Mucosa of rectum (tissue), 2 donors: ENCODE measurements at regions not wholly inside any gene's neighbourhood (a gene's known extent, or its start where the extent isn't known, plus 50 kb on each side); places are given as distances from the start of the nearest gene placed in this dataset.

Experiments
- H3K27ac ChIP-seq, 2 donors: one replicate each; pipeline ENCODE4 v1.7.0; 2013; ENCODE audit warnings: inconsistent platforms in 2 of 2, low read depth in 2 of 2, low read length in 2 of 2
- H3K27me3 ChIP-seq, 2 donors: one replicate each; pipeline ENCODE4 v1.7.0; 2013; ENCODE audit warnings: low read length in 2 of 2; ENCODE audit not compliant: control insufficient read depth in 2 of 2, insufficient read depth in 2 of 2
- H3K36me3 ChIP-seq, 2 donors: one replicate each; pipeline ENCODE4 v1.7.0; 2013; ENCODE audit warnings: low read length in 2 of 2; ENCODE audit not compliant: control insufficient read depth in 2 of 2, insufficient read depth in 2 of 2
- H3K4me1 ChIP-seq, 2 donors: one replicate each; pipeline ENCODE4 v1.7.0; 2013; ENCODE audit warnings: low read length in 2 of 2, mild to moderate bottlenecking in 1 of 2; ENCODE audit not compliant: control insufficient read depth in 2 of 2, insufficient read depth in 2 of 2
- H3K4me3 ChIP-seq, 2 donors: one replicate each; pipeline ENCODE4 v1.7.0; 2013; ENCODE audit warnings: low read length in 2 of 2
- H3K9ac ChIP-seq, 2 donors: one replicate each; pipeline ENCODE4 v1.7.0; 2013; ENCODE audit warnings: low read length in 2 of 2, low read depth in 1 of 2, mild to moderate bottlenecking in 1 of 2
- H3K9me3 ChIP-seq, 2 donors: one replicate each; pipeline ENCODE4 v1.7.0; 2013; ENCODE audit warnings: low read length in 2 of 2; ENCODE audit not compliant: control insufficient read depth in 2 of 2
- donor health status: healthy.
- donor health status: Normal muscosa, but diverticular disease.

- no peak overlapping the region for H3K9ac ChIP-seq
- no peaks in the 10 kb centered on the region for H3K27me3 ChIP-seq
- H3K9me3 ChIP-seq, result no peaks in the 10 kb centered on the region
- no peaks in the 10 kb centered on the region for H3K36me3 ChIP-seq
- peaks cover 0 to 2% of the 10 kb centered on the region in 2 donors for H3K4me1 ChIP-seq
- H3K27ac ChIP-seq, result no peak overlapping the region
- no peak overlapping the region for H3K4me3 ChIP-seq
Observed at GRCh38 chr7:18175801-18176450, 148.3 kb upstream of the PRPS1L1 start.

GRCh38 chr7:18177129-18177814 is 149.6 kb upstream of the PRPS1L1 start:
- Histone ChIP-seq H3K27ac (no peak overlapping the region), H3K4me1 (peaks cover 0 to 2% of the 10 kb centered on the region in 2 donors), H3K36me3 (no peaks in the 10 kb centered on the region), H3K9ac (no peak overlapping the region), H3K4me3 (no peak overlapping the region), H3K9me3 (no peaks in the 10 kb centered on the region), H3K27me3 (no peaks in the 10 kb centered on the region)

GRCh38 chr7:18177815-18178660 is 150.4 kb upstream of the PRPS1L1 start:
- H3K27ac ChIP-seq, result no peak overlapping the region
- no peak overlapping the region for H3K4me3 ChIP-seq
- no peaks in the 10 kb centered on the region for H3K27me3 ChIP-seq
- no peaks in the 10 kb centered on the region for H3K9me3 ChIP-seq
- peaks cover 0 to 2% of the 10 kb centered on the region in 2 donors for H3K4me1 ChIP-seq
- no peak overlapping the region for H3K9ac ChIP-seq
- no peaks in the 10 kb centered on the region for H3K36me3 ChIP-seq

GRCh38 chr7:18179093-18179492 is 151.4 kb upstream of the PRPS1L1 start:
- Histone ChIP-seq H3K27me3 (no peaks in the 10 kb centered on the region), H3K36me3 (no peaks in the 10 kb centered on the region), H3K9ac (no peak overlapping the region), H3K27ac (no peak overlapping the region), H3K4me1 (peaks cover 0 to 2% of the 10 kb centered on the region in 2 donors), H3K9me3 (no peaks in the 10 kb centered on the region), H3K4me3 (no peak overlapping the region)

DNA sequence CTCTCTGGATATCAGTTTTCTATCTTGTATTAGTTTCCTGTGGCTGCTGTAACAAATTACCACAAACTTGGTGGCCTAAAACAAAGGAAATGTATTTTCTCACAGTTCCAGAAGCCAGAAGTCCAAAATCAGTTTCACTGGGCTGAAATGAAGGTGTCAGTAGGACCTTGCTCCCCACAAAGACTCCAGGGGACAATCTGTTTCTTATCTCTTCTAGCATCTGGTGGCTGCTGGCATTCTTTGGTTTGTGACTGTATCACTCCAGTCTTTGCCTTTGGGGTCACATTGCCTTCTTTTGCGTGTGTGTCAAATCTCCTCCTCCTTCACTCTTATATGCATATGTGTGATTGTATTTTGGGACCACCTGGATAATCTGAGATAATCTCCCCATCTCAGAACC is 153.0 kb upstream of the PRPS1L1 start:
- no peaks in the 10 kb centered on the region for H3K36me3 ChIP-seq
- no peak overlapping the region for H3K4me3 ChIP-seq
- H3K27ac ChIP-seq, result no peak overlapping the region
- peaks cover 0 to 2% of the 10 kb centered on the region in 2 donors for H3K4me1 ChIP-seq
- no peak overlapping the region for H3K9ac ChIP-seq
- no peaks in the 10 kb centered on the region for H3K27me3 ChIP-seq
- H3K9me3 ChIP-seq, result no peaks in the 10 kb centered on the region

GRCh38 chr7:18189500-18190126 is 162.0 kb upstream of the PRPS1L1 start:
- H3K36me3 ChIP-seq, result no peaks in the 10 kb centered on the region
- no peak overlapping the region for H3K9ac ChIP-seq
- H3K27ac ChIP-seq, result no peak overlapping the region
- no peaks in the 10 kb centered on the region for H3K4me1 ChIP-seq
- no peak overlapping the region for H3K4me3 ChIP-seq
- H3K27me3 ChIP-seq, result no peaks in the 10 kb centered on the region
- no peaks in the 10 kb centered on the region for H3K9me3 ChIP-seq

- no peak overlapping the region for H3K27ac ChIP-seq
- H3K4me3 ChIP-seq, result no peak overlapping the region
- H3K27me3 ChIP-seq, result no peaks in the 10 kb centered on the region
- no peaks in the 10 kb centered on the region for H3K36me3 ChIP-seq
- H3K9me3 ChIP-seq, result no peaks in the 10 kb centered on the region
- H3K4me1 ChIP-seq, result no peaks in the 10 kb centered on the region
- no peak overlapping the region for H3K9ac ChIP-seq
Observed at GRCh38 chr7:18191341-18191740, 163.7 kb upstream of the PRPS1L1 start.

DNA sequence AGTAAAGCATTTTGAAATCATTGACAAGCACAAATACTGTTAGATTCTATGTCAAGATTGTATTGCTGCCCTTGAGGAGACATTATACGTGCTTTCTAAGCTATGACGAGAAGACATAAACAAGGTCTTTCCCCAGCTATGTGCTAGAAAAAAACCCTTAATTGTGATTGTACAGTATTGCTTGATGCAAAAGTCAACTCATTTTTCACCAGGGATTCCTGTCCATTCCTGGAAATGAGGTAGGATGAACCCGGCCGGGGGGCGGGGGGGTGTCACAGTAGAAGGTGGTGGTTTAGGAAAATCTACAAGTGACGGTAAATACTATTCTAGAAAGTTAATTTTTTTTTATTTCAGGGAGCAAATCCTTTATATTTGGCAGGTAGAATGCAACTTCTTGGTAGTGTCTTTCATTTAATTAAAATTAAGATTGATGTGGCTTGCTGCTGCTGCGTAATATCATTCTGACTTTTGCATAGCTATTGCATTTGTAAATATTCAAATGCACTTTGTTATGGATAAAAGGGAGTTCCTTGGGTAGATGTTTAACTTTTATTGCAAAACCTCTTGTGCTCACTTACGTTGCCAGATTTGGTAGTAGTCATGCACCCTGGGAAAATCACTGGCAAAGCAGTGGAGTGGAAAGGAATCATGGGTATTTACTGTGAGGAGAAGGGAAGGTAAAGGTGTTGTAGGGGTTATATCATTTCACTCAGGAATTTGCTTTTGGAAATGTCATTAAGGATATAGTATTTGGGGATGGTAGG is 164.4 kb upstream of the PRPS1L1 start:
- no peaks in the 10 kb centered on the region for H3K9me3 ChIP-seq
- H3K36me3 ChIP-seq, result no peaks in the 10 kb centered on the region
- no peak overlapping the region for H3K27ac ChIP-seq
- H3K27me3 ChIP-seq, result no peaks in the 10 kb centered on the region
- no peak overlapping the region for H3K9ac ChIP-seq
- H3K4me1 ChIP-seq, result no peaks in the 10 kb centered on the region
- H3K4me3 ChIP-seq, result no peak overlapping the region

DNA sequence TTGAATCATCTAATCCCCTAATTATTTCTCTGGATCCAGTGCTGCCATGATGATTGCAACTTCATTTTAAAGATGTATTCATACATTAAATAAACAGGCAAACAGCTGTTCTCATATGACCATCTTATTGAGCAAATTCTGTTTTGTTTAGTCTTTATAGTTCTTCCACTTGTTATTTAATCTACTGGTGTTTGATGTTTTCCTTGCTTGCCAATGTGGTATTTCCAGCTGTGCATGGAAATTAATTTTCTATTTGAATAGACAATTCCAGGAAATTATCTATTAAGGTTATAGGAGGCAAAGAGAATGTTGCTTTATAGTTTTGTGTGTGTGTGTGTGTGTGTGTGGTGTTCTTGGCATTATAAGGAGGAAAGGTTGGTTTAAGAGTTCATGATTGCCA is 167.0 kb upstream of the PRPS1L1 start:
- no peaks in the 10 kb centered on the region for H3K4me1 ChIP-seq
- no peak overlapping the region for H3K27ac ChIP-seq
- no peaks in the 10 kb centered on the region for H3K36me3 ChIP-seq
- no peak overlapping the region for H3K9ac ChIP-seq
- no peaks in the 10 kb centered on the region for H3K27me3 ChIP-seq
- no peak overlapping the region for H3K4me3 ChIP-seq
- no peaks in the 10 kb centered on the region for H3K9me3 ChIP-seq
